ENCODE measurements at regions not wholly inside any gene's neighbourhood (a gene's known extent, or its start where the extent isn't known, plus 50 kb on each side); places are given as distances from the start of the nearest gene placed in this dataset.

DNA sequence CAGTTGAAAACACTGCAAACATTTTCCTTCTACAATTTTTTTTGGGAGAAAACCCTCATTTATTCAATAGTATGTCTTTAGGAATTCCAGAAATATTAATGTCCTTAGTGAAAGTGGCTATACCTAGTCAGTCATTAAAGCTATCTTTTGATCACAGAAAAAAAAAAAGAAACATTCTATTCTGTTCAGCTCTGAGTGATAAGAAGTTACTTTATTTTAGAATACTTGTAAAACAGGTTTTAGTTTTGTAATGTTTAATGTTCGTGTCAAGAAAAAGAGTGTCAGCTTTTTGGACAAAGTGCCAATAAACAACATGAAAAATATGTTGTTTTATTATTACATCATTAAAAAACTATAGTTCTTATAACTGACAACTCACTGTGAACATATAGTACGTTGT, 240.4 kb downstream of the OGFRL1 start:
- 100% methylated on average over 1 of the region's 2 CpGs; no CpG with 5 or more reads in 1 of the 2 experiments for WGBS, 2 experiments (ENCODE audit: insufficient coverage in 1 of 2, insufficient read length in 1 of 2)
- no peaks in the 10 kb centered on the region for H3K9me3 ChIP-seq (ENCODE audit: control insufficient read depth, low read length)
- Mint-ChIP-seq H3K27ac (no peak overlapping the region), H3K9me3 (no peaks in the 10 kb centered on the region), H3K4me3 (no peak overlapping the region), H3K36me3 (ENCODE audit: low read depth) (no peaks in the 10 kb centered on the region), H3K27me3 (ENCODE audit: insufficient read depth) (peaks cover 3% of the 10 kb centered on the region), H3K4me1 (peaks cover 16% of the 10 kb centered on the region)
- H3K9ac ChIP-seq (ENCODE audit: extremely low read depth, low read length, poor library complexity, severe bottlenecking) = no peak overlapping the region
- no peak overlapping the region for H3K27ac ChIP-seq (ENCODE audit: low read depth, low read length)
- H3K4me1 ChIP-seq (ENCODE audit: control insufficient read depth, insufficient read depth, low read length) = peaks cover 4% of the 10 kb centered on the region
- TF ChIP-seq, protein P1, sequence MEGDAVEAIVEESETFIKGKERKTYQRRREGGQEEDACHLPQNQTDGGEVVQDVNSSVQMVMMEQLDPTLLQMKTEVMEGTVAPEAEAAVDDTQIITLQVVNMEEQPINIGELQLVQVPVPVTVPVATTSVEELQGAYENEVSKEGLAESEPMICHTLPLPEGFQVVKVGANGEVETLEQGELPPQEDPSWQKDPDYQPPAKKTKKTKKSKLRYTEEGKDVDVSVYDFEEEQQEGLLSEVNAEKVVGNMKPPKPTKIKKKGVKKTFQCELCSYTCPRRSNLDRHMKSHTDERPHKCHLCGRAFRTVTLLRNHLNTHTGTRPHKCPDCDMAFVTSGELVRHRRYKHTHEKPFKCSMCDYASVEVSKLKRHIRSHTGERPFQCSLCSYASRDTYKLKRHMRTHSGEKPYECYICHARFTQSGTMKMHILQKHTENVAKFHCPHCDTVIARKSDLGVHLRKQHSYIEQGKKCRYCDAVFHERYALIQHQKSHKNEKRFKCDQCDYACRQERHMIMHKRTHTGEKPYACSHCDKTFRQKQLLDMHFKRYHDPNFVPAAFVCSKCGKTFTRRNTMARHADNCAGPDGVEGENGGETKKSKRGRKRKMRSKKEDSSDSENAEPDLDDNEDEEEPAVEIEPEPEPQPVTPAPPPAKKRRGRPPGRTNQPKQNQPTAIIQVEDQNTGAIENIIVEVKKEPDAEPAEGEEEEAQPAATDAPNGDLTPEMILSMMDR (conservative IDR thresholded peaks at IDR 0.05) = no peak
- DNase-seq = no peak
- H3K27me3 ChIP-seq (ENCODE audit: control insufficient read depth, insufficient read depth, low read length, poor library complexity, severe bottlenecking) = no peaks in the 10 kb centered on the region
- no peaks in the 10 kb centered on the region for H3K36me3 ChIP-seq (ENCODE audit: control insufficient read depth, insufficient read depth, low read length)
- H3K4me3 ChIP-seq (ENCODE audit: low read length) = no peak overlapping the region

DNA sequence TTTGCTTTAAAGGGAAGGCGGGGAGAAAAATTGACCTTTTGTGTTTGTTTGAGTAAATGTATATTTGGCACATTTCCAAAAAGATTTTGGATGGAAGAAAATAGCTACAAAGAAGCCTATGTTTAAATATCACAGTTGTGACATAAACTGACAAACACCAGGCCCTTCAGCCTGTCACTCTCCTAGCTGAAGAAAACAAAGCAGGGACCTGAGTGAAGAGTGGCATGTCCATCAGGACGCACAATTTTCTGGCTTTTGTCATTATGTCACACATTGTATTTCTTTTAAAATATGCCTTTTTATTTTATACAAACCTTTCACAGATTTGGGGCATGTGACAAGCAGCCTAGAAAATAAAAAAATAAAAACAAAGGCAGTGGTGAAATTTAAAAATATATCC, 241.2 kb downstream of the OGFRL1 start:
- 86 to 93% methylated on average over 1 to 2 of the region's 2 CpGs for WGBS, 2 experiments (ENCODE audit: insufficient coverage in 1 of 2, insufficient read length in 1 of 2)
- peaks cover 3% of the 10 kb centered on the region for H3K27me3 Mint-ChIP-seq (ENCODE audit: insufficient read depth)
- no peak for DNase-seq
- TF ChIP-seq, protein P1 (conservative IDR thresholded peaks at IDR 0.05) = no peak
- no peaks in the 10 kb centered on the region for H3K36me3 Mint-ChIP-seq (ENCODE audit: low read depth)
- H3K4me1 Mint-ChIP-seq = peaks cover 9% of the 10 kb centered on the region
- peaks cover 3% of the 10 kb centered on the region for H3K4me1 ChIP-seq (ENCODE audit: control insufficient read depth, insufficient read depth, low read length)
- no peak overlapping the region for H3K4me3 ChIP-seq (ENCODE audit: low read length)
- H3K4me3 Mint-ChIP-seq = no peak overlapping the region
- no peaks in the 10 kb centered on the region for H3K36me3 ChIP-seq (ENCODE audit: control insufficient read depth, insufficient read depth, low read length)
- H3K9me3 Mint-ChIP-seq = no peaks in the 10 kb centered on the region
- no peak overlapping the region for H3K27ac Mint-ChIP-seq
- H3K9me3 ChIP-seq (ENCODE audit: control insufficient read depth, low read length) = no peaks in the 10 kb centered on the region
- no peak overlapping the region for H3K9ac ChIP-seq (ENCODE audit: extremely low read depth, low read length, poor library complexity, severe bottlenecking)
- no peaks in the 10 kb centered on the region for H3K27me3 ChIP-seq (ENCODE audit: control insufficient read depth, insufficient read depth, low read length, poor library complexity, severe bottlenecking)
- H3K27ac ChIP-seq (ENCODE audit: low read depth, low read length) = peak overlapping the region; percentile 47

DNA sequence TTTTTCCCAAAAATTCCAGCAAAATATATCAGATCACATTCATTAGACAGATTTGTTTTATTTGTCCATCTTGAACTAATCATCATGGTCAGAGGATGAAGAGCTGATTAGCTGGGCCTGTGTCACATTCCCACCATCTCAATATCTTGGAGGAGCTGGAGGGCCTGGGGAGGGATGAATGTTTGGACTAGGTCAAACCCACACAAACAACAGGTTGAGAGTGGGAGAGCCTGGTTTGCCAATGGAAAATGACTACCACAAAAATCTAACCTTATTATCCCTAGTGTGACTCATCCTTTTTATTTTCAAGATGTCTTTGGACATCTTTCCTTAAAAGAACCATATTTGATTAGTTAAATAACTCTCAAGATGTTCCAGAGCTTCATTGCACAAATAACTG, 242.4 kb downstream of the OGFRL1 start:
- Mint-ChIP-seq H3K4me1 (peaks cover 5% of the 10 kb centered on the region), H3K9me3 (no peaks in the 10 kb centered on the region), H3K27ac (no peak overlapping the region), H3K27me3 (ENCODE audit: insufficient read depth) (peaks cover 3% of the 10 kb centered on the region), H3K4me3 (no peak overlapping the region), H3K36me3 (ENCODE audit: low read depth) (no peaks in the 10 kb centered on the region)
- no peaks in the 10 kb centered on the region for H3K27me3 ChIP-seq (ENCODE audit: control insufficient read depth, insufficient read depth, low read length, poor library complexity, severe bottlenecking)
- peaks cover 3% of the 10 kb centered on the region for H3K4me1 ChIP-seq (ENCODE audit: control insufficient read depth, insufficient read depth, low read length)
- DNase-seq = no peak
- H3K9ac ChIP-seq (ENCODE audit: extremely low read depth, low read length, poor library complexity, severe bottlenecking) = no peak overlapping the region
- no peaks in the 10 kb centered on the region for H3K36me3 ChIP-seq (ENCODE audit: control insufficient read depth, insufficient read depth, low read length)
- TF ChIP-seq, protein P1 (conservative IDR thresholded peaks at IDR 0.05) = no peak
- H3K4me3 ChIP-seq (ENCODE audit: low read length) = no peak overlapping the region
- H3K9me3 ChIP-seq (ENCODE audit: control insufficient read depth, low read length) = no peaks in the 10 kb centered on the region
- H3K27ac ChIP-seq (ENCODE audit: low read depth, low read length) = no peak overlapping the region
